ENCODE measurements at regions not wholly inside any gene's neighbourhood (a gene's known extent, or its start where the extent isn't known, plus 50 kb on each side); places are given as distances from the start of the nearest gene placed in this dataset.
"Not testable (repeated sequence)": the region's sequence is repeated elsewhere in the genome, so short reads cannot be mapped to it uniquely, and the experiment has no call there.

- DNase-seq = no peak
Measured at GRCh38 chr2:234590076-234590475, 93.2 kb upstream of the ARL4C start.

- DNase-seq = no peak
Measured at GRCh38 chr2:234588054-234588430, 91.2 kb upstream of the ARL4C start.

GRCh38 chr2:234587341-234588053 is 90.6 kb upstream of the ARL4C start:
- DNase-seq = no peak

GRCh38 chr2:234583331-234583730 is 86.5 kb upstream of the ARL4C start:
- no peak for DNase-seq

GRCh38 chr2:234580686-234581085 is 83.8 kb upstream of the ARL4C start:
- DNase-seq = no peak

- no peak for DNase-seq
Measured at GRCh38 chr2:234579231-234579962, 82.5 kb upstream of the ARL4C start.

GRCh38 chr2:234578389-234578788 is 81.5 kb upstream of the ARL4C start:
- no peak for DNase-seq

- no peak for DNase-seq
Measured at GRCh38 chr2:234577191-234577590, 80.3 kb upstream of the ARL4C start.

- DNase-seq = no peak
Measured at GRCh38 chr2:234571620-234572407, 74.9 kb upstream of the ARL4C start.

- DNase-seq = no peak
Measured at GRCh38 chr2:234570476-234570875, 73.6 kb upstream of the ARL4C start.

- DNase-seq = no peak
Measured at GRCh38 chr2:234569776-234570430, 73.0 kb upstream of the ARL4C start.

- DNase-seq = no peak
Measured at GRCh38 chr2:234566622-234567021, 69.7 kb upstream of the ARL4C start.

- DNase-seq = no peak
Measured at GRCh38 chr2:234565842-234566619, 69.2 kb upstream of the ARL4C start.

- DNase-seq = no peak
Measured at GRCh38 chr2:234565201-234565600, 68.3 kb upstream of the ARL4C start.

- DNase-seq = no peak
Measured at GRCh38 chr2:234564699-234565098, 67.8 kb upstream of the ARL4C start.

GRCh38 chr2:234559609-234560008 is 62.7 kb upstream of the ARL4C start:
- DNase-seq = no peak

- DNase-seq = no peak
Measured at GRCh38 chr2:234558642-234559041, 61.8 kb upstream of the ARL4C start.

- no peak for DNase-seq
Measured at GRCh38 chr2:234556848-234557573, 60.1 kb upstream of the ARL4C start.

- DNase-seq = no peak
Measured at GRCh38 chr2:234555616-234556249, 58.9 kb upstream of the ARL4C start.

GRCh38 chr2:234555161-234555560 is 58.3 kb upstream of the ARL4C start:
- no peak for DNase-seq

GRCh38 chr2:234553223-234553622 is 56.3 kb upstream of the ARL4C start:
- not testable (repeated sequence) for DNase-seq

All from activated T-cell treated with anti-CD3 and anti-CD28 coated beads for 4 hours (primary cell).